ENCODE measurements at regions not wholly inside any gene's neighbourhood (a gene's known extent, or its start where the extent isn't known, plus 50 kb on each side); places are given as distances from the start of the nearest gene placed in this dataset.
"Not testable (repeated sequence)": the region's sequence is repeated elsewhere in the genome, so short reads cannot be mapped to it uniquely, and the experiment has no call there.

DNA sequence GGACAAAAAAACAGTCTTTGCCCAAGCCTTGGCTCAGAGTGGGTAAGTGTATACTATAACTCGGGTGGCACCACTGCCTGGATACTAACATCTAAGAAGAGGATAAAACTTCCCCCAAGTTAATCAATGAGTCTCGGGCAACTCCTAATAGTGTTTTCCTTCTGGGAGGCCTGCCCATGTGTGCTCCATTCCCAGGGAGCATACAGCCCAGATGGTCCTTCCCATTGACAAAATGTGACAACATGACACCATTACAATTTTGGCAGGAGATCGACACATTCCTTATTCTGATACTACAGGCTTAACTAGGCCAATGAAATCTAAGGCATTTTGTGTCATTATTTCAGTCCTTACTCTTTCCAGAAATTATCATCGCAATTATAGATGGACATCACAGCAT, 52.7 kb upstream of the CRIM1 start:
- H3K9me3 ChIP-seq (ENCODE audit: low read length), result no peaks in the 10 kb centered on the region
- H3K27ac ChIP-seq (ENCODE audit: low read depth, low read length), result no peak overlapping the region
- H3K9ac ChIP-seq (ENCODE audit: low read length), result no peak overlapping the region
- no peak overlapping the region for H3K4me3 ChIP-seq (ENCODE audit: low read depth in 1 of 2, low read length in 2 of 2)
- H3K36me3 ChIP-seq (ENCODE audit: insufficient read depth, low read length), result no peaks in the 10 kb centered on the region
- no peaks in the 10 kb centered on the region for H3K27me3 ChIP-seq (ENCODE audit: control insufficient read depth in 1 of 2, insufficient read depth in 2 of 2, low read length in 2 of 2)
- H3K4me1 ChIP-seq (ENCODE audit: insufficient read depth, low read length), result no peaks in the 10 kb centered on the region

GRCh38 chr2:36301843-36302242, 53.7 kb upstream of the CRIM1 start:
- Histone ChIP-seq H3K9me3 (ENCODE audit: low read length) (no peaks in the 10 kb centered on the region), H3K27ac (ENCODE audit: low read depth, low read length) (no peak overlapping the region), H3K9ac (ENCODE audit: low read length) (no peak overlapping the region), H3K4me3 (ENCODE audit: low read depth in 1 of 2, low read length in 2 of 2) (no peak overlapping the region), H3K36me3 (ENCODE audit: insufficient read depth, low read length) (no peaks in the 10 kb centered on the region), H3K27me3 (ENCODE audit: control insufficient read depth in 1 of 2, insufficient read depth in 2 of 2, low read length in 2 of 2) (no peaks in the 10 kb centered on the region), H3K4me1 (ENCODE audit: insufficient read depth, low read length) (no peaks in the 10 kb centered on the region)

GRCh38 chr2:36300697-36301096, 54.9 kb upstream of the CRIM1 start:
- H3K4me1 ChIP-seq (ENCODE audit: insufficient read depth, low read length), result no peaks in the 10 kb centered on the region
- H3K9ac ChIP-seq (ENCODE audit: low read length), result no peak overlapping the region
- no peak overlapping the region for H3K27ac ChIP-seq (ENCODE audit: low read depth, low read length)
- H3K9me3 ChIP-seq (ENCODE audit: low read length), result no peaks in the 10 kb centered on the region
- H3K36me3 ChIP-seq (ENCODE audit: insufficient read depth, low read length), result no peaks in the 10 kb centered on the region
- H3K27me3 ChIP-seq (ENCODE audit: control insufficient read depth in 1 of 2, insufficient read depth in 2 of 2, low read length in 2 of 2), result no peaks in the 10 kb centered on the region
- no peak overlapping the region for H3K4me3 ChIP-seq (ENCODE audit: low read depth in 1 of 2, low read length in 2 of 2)

DNA sequence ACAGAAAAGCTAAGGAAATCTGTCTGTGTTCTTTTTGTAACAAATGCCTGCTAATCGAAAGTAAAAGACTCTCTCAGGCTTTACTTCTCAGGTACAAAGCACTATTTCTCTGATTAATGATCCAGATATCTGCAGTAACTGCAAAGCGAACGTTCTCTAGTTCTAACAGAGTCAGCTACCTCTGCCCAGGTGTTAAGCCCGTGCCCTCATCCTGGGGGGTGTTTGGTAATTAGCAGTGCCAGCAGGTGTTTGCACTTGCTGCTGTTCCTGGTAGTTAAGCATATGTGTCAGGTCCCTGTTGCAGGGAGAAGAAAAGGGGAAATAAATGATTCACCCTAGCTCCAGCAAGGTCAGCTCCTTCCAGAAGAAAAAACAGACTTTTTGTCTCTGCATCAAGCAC, 58.8 kb upstream of the CRIM1 start:
- H3K4me1 ChIP-seq (ENCODE audit: insufficient read depth, low read length), result no peaks in the 10 kb centered on the region
- no peaks in the 10 kb centered on the region for H3K9me3 ChIP-seq (ENCODE audit: low read length)
- no peaks in the 10 kb centered on the region for H3K36me3 ChIP-seq (ENCODE audit: insufficient read depth, low read length)
- no peaks in the 10 kb centered on the region for H3K27me3 ChIP-seq (ENCODE audit: control insufficient read depth in 1 of 2, insufficient read depth in 2 of 2, low read length in 2 of 2)
- H3K27ac ChIP-seq (ENCODE audit: low read depth, low read length), result no peak overlapping the region
- no peak overlapping the region for H3K9ac ChIP-seq (ENCODE audit: low read length)
- H3K4me3 ChIP-seq (ENCODE audit: low read depth in 1 of 2, low read length in 2 of 2), result no peak overlapping the region

DNA sequence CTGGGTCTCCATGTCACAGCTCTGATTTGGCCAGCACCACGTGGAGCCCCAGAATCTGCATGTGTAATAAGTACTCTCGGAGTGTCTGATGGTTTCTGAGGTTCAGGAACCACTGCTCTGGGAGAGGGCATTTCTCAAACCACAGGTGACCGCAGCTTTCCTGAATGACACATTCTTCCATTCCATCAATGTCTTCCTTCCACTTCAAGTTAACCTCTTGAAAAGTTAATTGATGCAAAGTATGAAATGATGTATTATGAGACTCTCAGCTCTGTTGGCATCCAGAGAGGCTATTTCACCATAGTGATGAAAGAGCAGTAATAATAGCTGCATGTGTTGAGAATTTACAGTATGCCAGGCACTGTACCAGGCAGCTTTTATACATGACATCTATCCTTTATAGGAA, 61.3 kb upstream of the CRIM1 start:
- Histone ChIP-seq H3K4me1 (ENCODE audit: insufficient read depth, low read length) (no peaks in the 10 kb centered on the region), H3K27me3 (ENCODE audit: control insufficient read depth in 1 of 2, insufficient read depth in 2 of 2, low read length in 2 of 2) (no peaks in the 10 kb centered on the region), H3K9me3 (ENCODE audit: low read length) (no peaks in the 10 kb centered on the region), H3K9ac (ENCODE audit: low read length) (no peak overlapping the region), H3K27ac (ENCODE audit: low read depth, low read length) (no peak overlapping the region), H3K36me3 (ENCODE audit: insufficient read depth, low read length) (no peaks in the 10 kb centered on the region), H3K4me3 (ENCODE audit: low read depth in 1 of 2, low read length in 2 of 2) (no peak overlapping the region)

- Histone ChIP-seq H3K9ac (ENCODE audit: low read length) (no peak overlapping the region), H3K27me3 (ENCODE audit: control insufficient read depth in 1 of 2, insufficient read depth in 2 of 2, low read length in 2 of 2) (no peaks in the 10 kb centered on the region), H3K4me3 (ENCODE audit: low read depth in 1 of 2, low read length in 2 of 2) (no peak overlapping the region), H3K9me3 (ENCODE audit: low read length) (no peaks in the 10 kb centered on the region), H3K36me3 (ENCODE audit: insufficient read depth, low read length) (no peaks in the 10 kb centered on the region), H3K4me1 (ENCODE audit: insufficient read depth, low read length) (no peaks in the 10 kb centered on the region), H3K27ac (ENCODE audit: low read depth, low read length) (no peak overlapping the region)
These were observed 65.2 kb upstream of the CRIM1 start for GRCh38 chr2:36290306-36290856.

DNA sequence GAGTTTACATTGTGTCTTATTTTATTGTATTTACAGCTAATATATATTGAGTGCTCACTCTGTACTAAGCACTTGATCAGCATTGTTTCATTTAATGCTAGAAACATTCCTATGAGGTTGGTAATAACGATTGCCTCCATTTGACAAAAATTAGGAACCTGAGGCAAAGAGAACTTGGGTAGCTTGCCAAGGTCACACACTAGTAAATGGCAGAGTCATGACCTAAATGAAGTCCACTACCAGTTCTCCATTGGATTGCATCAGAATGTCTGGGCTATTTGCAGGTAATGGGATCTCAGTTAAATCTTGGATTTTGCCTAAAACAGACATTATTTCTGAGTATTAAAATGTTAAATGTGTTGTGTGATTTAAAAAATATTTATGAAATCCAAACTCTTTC, 65.8 kb upstream of the CRIM1 start:
- Histone ChIP-seq H3K9ac (ENCODE audit: low read length) (no peak overlapping the region), H3K36me3 (ENCODE audit: insufficient read depth, low read length) (no peaks in the 10 kb centered on the region), H3K27me3 (ENCODE audit: control insufficient read depth in 1 of 2, insufficient read depth in 2 of 2, low read length in 2 of 2) (no peaks in the 10 kb centered on the region), H3K9me3 (ENCODE audit: low read length) (no peaks in the 10 kb centered on the region), H3K4me1 (ENCODE audit: insufficient read depth, low read length) (no peaks in the 10 kb centered on the region), H3K4me3 (ENCODE audit: low read depth in 1 of 2, low read length in 2 of 2) (no peak overlapping the region), H3K27ac (ENCODE audit: low read depth, low read length) (no peak overlapping the region)

- Histone ChIP-seq H3K4me3 (ENCODE audit: low read depth in 1 of 2, low read length in 2 of 2) (no peak overlapping the region), H3K9me3 (ENCODE audit: low read length) (no peaks in the 10 kb centered on the region), H3K27ac (ENCODE audit: low read depth, low read length) (no peak overlapping the region), H3K27me3 (ENCODE audit: control insufficient read depth in 1 of 2, insufficient read depth in 2 of 2, low read length in 2 of 2) (no peaks in the 10 kb centered on the region), H3K36me3 (ENCODE audit: insufficient read depth, low read length) (no peaks in the 10 kb centered on the region), H3K4me1 (ENCODE audit: insufficient read depth, low read length) (no peaks in the 10 kb centered on the region), H3K9ac (ENCODE audit: low read length) (no peak overlapping the region)
These were observed 68.0 kb upstream of the CRIM1 start for GRCh38 chr2:36287363-36288275.

DNA sequence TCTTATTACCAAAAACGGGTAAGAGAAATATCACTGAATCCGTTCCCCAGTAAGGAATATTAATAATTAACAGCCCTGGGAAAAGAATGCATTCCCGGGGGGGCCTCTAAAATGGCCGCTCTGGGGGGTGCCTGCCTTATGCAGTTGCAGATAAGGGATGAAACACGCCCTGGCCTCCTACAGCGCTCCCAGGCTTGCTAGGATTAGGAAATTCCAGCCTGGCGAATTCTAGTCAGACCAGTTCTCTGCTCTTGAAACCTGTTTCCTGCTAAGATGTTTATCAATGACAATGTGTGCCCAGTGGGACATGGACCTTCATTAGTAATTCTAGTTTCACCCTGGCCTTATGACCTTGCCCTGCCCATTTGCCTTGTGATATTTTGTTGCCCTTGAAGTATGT, 76.1 kb upstream of the CRIM1 start:
- not testable (repeated sequence) for H3K36me3 ChIP-seq (ENCODE audit: insufficient read depth, low read length); H3K27ac ChIP-seq (ENCODE audit: low read depth, low read length); H3K4me1 ChIP-seq (ENCODE audit: insufficient read depth, low read length); H3K4me3 ChIP-seq (ENCODE audit: low read depth in 1 of 2, low read length in 2 of 2); H3K9ac ChIP-seq (ENCODE audit: low read length); H3K9me3 ChIP-seq (ENCODE audit: low read length); H3K27me3 ChIP-seq (ENCODE audit: control insufficient read depth in 1 of 2, insufficient read depth in 2 of 2, low read length in 2 of 2)

DNA sequence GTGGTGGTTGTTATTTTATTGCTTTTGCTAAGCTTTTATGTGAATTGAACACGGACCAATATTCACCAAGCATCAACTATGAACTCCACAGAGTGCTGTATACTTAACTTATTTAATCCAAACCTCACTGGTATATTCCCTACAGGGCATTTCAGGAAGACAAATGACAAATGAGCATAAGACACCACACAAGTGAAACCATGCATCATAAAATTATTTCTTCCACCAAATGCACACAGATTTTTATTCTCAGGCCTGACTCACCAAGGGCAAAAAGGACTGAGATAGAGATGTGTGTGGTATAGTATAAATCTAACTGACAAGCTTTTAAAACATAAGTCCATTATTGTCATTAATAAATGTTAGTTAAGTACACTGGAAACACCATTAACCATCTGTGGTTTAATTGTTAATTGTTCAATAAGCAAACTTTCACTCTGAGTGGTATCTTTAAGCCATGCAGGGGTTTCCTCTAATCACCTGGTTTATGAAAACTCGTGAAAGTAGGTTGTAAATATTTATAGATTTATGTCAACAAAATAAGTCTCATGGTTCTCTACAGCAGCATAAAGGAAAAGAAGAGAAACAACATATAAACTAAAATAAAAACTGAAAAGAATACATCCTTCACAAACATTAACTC, 77.6 kb upstream of the CRIM1 start:
- Histone ChIP-seq H3K36me3 (ENCODE audit: insufficient read depth, low read length) (no peaks in the 10 kb centered on the region), H3K9me3 (ENCODE audit: low read length) (no peaks in the 10 kb centered on the region), H3K27me3 (ENCODE audit: control insufficient read depth in 1 of 2, insufficient read depth in 2 of 2, low read length in 2 of 2) (no peaks in the 10 kb centered on the region), H3K4me1 (ENCODE audit: insufficient read depth, low read length) (no peaks in the 10 kb centered on the region), H3K27ac (ENCODE audit: low read depth, low read length) (no peak overlapping the region), H3K4me3 (ENCODE audit: low read depth in 1 of 2, low read length in 2 of 2) (no peak overlapping the region), H3K9ac (ENCODE audit: low read length) (no peak overlapping the region)

DNA sequence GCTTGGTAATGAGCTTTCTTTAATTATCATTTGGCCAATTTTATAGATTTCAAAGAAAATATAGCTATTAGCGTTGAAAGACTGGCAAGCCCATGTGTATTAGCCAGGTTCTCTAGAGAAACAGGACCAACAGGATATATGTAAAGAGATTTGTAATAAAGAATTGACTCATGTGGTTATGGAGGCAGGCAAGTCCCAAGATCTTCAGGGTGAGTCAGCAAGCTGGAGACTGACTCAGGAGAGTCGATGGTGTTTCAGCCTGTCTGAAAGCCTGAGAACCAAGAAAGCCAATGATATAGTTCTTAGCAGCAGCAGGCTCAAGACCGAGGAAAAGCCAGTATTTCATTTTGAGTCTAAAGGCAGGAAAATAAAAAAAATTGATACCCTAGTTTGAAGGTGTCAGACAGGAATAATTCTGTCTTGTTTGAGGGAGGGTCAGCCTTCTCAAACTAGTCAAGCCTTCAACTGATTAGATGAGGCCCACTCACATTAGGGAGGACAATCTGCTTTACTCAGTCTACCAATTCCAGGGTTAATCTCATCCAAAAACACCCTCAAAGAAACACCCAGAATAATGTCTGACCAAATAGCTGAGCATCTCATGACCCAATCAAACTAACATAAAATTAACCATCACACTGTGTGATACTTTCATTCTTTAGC, 78.3 kb upstream of the CRIM1 start:
- Histone ChIP-seq H3K4me3 (ENCODE audit: low read depth in 1 of 2, low read length in 2 of 2) (no peak overlapping the region), H3K27ac (ENCODE audit: low read depth, low read length) (no peak overlapping the region), H3K36me3 (ENCODE audit: insufficient read depth, low read length) (no peaks in the 10 kb centered on the region), H3K4me1 (ENCODE audit: insufficient read depth, low read length) (no peaks in the 10 kb centered on the region), H3K9ac (ENCODE audit: low read length) (no peak overlapping the region), H3K27me3 (ENCODE audit: control insufficient read depth in 1 of 2, insufficient read depth in 2 of 2, low read length in 2 of 2) (no peaks in the 10 kb centered on the region), H3K9me3 (ENCODE audit: low read length) (no peaks in the 10 kb centered on the region)

Data from muscle layer of colon (tissue), 2 donors.